22Rv1 (cell line): ENCODE measurements at regions not wholly inside any gene's neighbourhood (a gene's known extent, or its start where the extent isn't known, plus 50 kb on each side); places are given as distances from the start of the nearest gene placed in this dataset.

Experiments
- CTCF ChIP-seq: fragments of 450-650 bp; IDR thresholded peaks from 2 replicates; pipeline ENCODE4 v1.5.1; 2017; ENCODE audit warnings: mild to moderate bottlenecking
- ZFX ChIP-seq: fragments of 450-650 bp; IDR thresholded peaks from 2 replicates; pipeline ENCODE4 v1.6.1; 2017; ENCODE audit warnings: antibody characterized with exemption, borderline replicate concordance

- TF ChIP-seq CTCF (no peak), ZFX (no peak)
Measured at GRCh38 chr15:70351941-70352774, 254.4 kb upstream of the TLE3 start.
